ENCODE measurements at regions not wholly inside any gene's neighbourhood (a gene's known extent, or its start where the extent isn't known, plus 50 kb on each side); places are given as distances from the start of the nearest gene placed in this dataset.
A peak's percentile ranks its signal among the peaks of the same experiment; 100 is the strongest.
"Not testable (repeated sequence)": the region's sequence is repeated elsewhere in the genome, so short reads cannot be mapped to it uniquely, and the experiment has no call there.

DNA sequence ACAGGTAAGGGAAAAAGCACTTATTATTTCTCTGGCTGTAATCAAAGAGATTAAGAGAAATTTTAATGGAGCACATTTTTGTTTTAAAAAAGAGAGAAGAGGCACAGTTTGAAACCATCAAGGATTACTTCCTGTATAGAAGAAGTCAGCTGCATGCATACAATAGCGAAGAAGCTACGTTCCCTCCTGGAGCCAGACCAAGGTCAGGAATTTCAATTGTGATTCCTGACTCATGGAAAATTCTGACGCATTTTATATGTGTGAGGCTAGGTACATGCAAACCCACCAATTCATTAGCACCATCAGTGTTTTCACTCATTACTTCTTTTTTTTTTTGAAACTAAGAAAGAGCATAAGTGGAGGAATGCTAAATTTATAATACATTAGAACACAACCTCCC is 232.7 kb upstream of the SGK1 start:
- DNase-seq, result no peak

DNA sequence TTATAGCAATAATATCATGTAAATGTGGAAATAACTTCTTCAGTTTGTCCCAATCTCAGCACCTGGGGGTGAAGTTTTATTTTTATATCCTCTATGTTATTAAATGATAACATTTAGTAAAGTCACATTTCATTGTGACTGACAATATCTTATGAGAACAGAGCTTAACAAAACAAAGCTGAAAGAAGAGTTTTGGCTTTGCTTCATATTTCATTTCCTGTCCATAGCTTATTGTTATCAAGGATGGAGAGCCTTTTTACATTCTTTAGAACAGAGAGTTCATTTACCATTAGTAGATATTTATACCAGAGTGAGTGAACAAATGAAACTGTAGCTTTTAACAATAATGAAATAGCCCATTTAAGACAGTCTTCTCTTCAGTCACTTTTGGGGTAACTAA is 231.9 kb upstream of the SGK1 start:
- no peak for DNase-seq

DNA sequence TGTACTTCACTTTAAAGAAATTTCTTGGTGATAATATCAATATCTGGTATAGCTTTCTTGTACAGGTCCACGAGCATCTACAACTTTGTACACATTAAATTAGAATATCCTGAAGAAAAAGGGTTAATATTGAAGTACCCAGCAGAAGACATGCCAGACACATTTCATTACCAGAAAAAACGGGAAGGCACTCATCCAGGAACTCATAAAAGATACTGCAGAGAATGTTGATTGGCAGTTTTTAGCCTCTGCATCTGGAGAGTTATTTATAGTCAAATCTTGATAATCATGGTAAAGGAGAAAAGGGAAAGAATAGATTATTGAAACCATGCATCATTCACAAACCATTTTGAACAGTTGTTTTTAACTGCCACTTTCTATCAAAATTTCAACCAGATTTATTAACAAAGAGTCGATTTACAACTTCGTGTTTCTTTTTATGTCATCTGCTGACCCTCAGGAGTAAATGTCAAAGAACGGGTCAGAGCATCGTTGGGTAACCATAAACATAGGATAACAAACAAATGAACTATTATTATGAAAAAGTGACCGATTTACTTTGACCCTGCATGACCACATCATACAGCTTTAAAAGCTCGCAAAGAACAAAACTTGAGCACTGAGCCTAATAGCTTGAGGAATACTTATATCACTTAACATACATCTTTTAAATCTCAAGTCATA is 229.2 kb upstream of the SGK1 start:
- no peak for DNase-seq

DNA sequence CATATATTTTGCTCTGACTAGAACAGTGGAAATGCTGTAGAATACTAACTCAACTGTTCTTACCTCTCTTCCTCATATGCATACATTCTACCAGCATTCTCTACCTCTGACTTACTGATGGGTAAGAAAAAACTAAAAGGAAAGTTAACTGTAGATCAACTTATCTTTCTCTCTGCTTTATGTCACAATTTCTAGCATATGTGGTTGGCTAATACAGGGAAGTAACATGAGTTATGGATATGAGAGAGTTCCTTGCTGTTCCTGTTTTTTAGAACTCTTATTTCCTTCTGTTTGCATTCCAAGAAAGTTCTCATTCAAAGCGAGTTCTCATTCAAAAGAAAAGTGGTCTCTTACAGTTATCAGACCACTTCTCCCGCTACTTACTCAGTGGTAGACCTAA is 226.8 kb upstream of the SGK1 start:
- no peak for DNase-seq

DNA sequence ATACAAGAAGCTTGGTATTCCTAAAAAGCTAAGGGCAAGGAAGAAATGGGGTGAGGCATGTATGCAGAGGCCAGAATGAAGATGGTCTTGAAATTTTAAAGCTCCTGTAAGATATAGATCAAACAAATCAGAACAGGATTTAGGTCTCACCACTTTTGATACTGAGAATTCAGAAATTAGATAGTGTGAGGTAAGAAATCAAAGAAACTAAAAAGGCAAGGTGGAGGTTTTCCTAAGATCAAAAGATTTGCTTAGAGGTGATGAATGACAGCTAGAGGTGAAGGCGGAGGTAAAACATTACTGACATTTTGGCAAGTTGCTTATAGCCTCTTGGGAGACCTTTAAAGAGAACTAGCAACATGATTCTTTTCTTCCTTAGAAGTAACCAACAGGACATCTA is 225.2 kb upstream of the SGK1 start:
- no peak for DNase-seq

DNA sequence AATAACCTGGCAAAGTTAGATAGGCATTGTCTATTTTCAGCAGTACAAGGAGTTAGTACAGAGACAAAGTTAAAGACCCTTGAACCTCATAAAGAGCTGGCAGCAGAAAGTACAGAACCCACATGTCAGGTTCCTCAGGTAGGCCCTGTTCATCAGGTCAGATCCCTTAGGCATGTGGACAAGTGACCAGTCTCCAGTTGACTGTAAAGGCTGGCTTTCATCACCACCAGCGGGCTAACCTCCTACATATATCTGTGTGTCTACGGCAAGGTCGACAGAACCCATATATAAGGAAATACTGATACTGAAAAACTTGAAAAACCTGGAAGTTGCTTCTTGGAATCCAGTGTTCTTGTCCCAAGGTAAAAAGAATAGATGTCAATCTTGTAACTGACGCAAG is 223.1 kb upstream of the SGK1 start:
- no peak for DNase-seq

DNA sequence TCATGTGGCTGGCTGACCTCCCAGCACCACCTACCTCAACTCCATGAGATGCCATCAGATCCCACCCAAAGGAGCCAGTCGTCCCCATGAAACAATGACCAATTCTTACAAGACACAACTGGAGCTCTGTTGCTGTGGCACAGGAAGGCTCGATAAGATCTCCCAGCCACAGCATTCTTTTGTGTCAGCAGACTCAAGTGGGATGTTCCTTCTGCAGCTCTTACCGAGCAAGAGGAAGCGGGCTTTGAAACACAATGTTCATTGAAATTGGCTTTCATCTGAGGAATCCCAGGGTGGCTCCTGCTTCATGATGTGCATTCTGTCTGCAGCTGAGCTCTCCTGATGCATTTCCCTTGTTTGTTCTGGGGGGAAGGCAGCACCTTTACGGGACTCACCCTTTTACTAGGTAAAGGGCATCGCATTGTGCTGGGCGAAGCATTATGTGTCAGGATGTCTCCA is 222.0 kb upstream of the SGK1 start:
- DNase-seq, result peak; percentile 52 to 55

DNA sequence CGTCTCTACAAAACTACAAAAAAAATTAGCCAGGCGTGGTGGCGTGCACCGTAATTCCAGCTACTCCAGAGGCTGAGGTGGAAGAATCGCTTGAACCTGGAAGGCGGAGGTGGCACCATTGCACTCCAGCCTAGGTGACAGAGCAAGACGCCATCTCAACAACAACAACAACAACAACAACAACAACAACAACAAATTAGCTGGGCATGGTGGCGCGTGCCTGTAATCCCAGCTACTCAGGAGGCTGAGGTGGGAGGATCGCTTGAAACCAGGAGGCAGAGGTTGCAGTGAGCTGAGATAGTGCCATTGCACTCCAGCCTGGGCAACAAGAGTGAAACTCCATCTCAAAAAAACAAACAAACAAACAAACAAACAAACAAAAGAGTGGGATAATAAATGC is 219.9 kb upstream of the SGK1 start:
- not testable (repeated sequence) for DNase-seq

DNA sequence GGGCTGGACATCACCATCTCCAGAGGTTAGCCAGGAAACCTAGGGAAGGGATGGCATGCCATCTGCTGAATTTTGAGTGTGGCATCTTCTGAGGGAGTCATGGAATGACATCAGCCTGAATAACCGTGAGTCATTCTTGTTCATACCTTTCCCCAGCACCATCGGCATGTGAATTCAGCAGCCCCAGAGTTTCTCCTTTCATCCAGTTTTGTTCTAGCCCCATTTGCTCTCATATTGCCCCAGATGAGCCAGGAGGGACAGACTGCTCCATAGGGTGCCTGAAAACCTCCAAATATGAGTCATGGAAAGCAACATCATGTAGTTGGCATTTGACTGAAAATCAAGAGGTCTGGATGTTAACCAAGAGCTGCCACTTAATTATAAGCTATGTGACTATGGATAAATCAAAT is 219.2 kb upstream of the SGK1 start:
- no peak for DNase-seq

DNA sequence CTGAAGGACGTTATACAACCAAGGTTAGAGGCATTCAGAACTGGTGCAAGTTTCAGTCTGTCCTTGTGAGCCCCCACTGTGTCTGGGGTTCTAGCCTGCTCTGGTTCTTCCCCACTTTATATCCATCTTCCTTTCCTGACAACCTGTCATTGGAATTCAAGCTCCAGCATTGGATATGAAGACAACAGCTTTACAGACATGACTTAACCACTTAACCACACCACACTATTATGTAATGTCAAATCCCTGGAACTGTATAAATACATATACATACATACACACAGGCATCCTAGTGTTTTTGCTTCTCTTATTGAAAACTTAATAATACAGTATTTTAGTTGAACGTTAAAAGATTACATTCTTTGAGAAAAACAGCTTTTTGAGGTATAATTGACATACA is 217.9 kb upstream of the SGK1 start:
- no peak for DNase-seq

DNA sequence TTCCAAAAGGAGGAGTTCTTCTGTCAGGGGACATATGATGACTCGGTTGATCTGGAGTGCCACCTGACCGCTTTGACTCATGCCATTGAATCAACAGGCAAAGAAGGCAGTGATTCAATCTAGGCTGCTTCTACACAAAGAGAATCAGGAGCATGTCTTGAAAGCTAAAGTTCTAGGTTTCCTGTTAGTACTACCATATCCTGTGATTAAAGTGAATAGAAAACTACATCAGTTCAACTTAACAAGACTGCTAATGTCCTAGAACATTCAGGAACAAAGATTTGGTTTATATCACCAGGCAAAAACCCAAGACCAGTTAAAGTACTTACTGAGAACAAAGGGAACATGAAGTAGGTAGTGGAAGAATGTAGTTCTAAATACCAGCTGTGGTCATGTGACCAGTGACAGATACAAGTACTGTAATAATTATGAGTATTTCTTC is 216.8 kb upstream of the SGK1 start:
- DNase-seq, result no peak

DNA sequence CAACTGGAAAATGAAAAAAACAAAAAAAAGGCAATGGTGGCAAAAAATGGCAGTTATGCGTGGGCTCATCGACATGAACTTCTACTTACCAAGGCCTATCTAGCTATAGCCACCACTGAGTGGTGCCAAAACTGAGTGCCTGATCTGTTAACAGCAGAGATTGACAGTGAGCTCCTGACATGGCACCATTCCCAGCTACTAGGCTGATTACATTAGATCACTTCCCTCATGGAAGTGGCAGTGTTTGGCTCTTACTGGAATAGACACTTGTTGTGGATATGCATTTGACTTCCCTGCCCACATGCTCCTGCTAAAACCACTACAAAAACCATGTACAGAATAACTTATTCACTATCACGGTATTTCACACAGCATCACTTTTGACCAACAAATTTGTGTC is 216.1 kb upstream of the SGK1 start:
- no peak for DNase-seq

DNA sequence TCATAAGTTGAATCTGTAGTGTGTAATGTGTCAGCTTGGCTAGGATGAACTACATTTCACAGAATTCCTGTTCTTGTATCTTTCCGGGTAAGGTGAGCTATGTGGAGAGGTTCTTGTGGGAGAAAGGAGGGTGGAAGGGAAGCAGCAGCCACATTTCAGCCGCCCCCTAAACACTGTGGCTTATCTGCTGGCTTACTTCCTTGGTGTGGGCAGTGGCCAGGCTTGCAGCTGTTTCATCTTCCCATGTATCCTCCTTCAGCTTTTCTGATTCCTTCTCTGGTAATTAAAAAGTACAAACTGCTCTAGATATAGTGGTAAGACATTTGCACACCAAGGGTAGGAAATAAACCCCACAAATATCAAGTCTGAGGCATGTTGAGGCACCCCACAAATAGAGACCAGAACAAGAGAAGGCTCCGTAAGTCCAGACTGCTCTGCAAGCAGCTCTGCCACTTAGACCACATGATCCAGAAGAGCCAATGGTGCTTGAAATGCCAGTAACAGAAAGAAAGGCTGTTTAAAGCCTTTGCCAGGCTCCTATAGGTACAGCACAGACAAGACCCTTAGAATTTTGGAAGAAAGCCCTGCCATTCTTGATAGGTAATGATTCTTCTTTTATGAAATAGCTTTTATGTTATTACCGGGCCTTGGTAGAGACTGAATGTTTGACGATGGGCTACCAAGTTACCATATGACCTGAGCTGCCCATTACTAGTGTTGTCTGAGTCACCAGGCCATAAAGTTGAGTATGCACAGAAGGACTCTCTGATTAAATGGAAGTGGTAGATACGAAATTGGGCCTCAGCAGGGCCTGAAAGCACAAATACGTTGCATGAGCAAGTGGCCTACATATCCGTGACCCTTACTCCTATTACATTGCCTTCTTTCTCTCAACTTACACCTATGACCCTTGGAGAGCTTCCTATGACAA is 215.0 kb upstream of the SGK1 start:
- DNase-seq, result peak in 1 of 2 donors; percentile 29

DNA sequence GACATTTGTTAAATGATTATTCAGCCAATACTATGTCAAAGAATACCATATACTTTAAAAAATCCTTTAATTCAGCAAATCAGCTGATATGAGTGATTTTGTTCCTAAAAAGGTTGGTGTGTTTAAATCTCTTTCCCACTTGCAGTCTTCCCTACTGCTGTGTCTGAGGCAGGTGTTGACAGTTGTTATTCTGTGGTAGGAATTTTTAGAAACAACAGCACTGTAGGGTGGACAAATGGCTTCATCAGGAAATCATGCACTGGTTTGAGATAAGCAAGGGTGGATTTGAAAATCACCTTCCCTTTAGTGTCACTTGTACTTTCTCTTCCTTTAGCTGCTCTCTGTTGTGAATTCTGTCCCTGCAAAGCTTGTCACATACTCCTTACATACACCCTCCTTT is 213.7 kb upstream of the SGK1 start:
- no peak for DNase-seq

DNA sequence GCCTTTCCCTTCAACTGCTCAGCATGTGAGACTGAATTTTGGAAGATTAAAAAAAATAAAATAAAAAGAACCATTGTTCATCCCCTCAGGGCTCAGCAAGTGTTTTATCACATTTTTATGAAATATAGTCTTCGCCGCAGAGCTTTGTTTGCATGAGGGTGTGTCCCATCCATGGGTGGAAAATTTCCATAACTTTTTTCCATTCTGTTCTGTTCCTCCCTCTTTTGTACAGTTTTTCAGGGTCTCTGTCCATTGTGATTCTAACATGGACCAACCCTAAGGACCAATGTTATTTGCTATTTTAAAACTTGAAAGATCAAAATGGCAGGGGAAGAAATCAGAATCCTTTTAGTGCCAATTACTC is 213.3 kb upstream of the SGK1 start:
- DNase-seq, result no peak

DNA sequence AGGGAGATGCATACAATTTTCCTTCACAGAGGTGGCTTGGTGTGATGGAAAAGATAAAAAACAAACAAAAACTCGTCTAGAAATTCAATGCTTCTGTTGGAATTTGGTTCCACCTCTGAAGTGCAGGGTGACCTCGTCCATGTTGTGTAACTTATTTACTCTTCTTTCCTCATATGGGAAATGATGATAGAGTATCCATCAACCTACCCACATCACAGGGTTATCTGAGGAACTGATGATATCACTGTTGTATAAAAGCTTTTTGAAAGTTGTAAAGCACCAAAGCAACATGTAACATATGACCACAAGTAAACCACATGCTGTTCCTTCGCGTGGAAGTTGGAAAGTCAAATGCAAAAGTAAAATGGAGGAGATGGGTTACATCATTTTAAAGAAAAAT is 212.0 kb upstream of the SGK1 start:
- no peak for DNase-seq

DNA sequence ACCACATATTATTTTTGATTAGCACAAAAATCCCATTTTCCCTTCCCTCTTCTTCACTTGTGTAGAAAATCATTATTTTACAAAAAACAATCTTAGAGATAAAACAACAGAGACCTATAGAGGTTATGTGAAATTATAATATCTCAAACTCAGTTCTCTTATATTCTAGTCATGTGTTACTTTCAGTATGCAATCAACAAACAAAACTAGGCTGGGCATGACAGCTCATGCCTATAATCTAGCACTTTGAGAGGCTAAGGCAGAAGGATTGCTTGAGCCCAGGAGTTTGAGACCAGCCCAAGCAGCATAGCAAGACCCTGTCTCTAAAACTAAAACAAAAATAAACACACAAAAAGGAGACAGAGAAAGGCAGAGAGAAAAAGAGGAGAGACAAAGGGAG is 211.4 kb upstream of the SGK1 start:
- no peak for DNase-seq

DNA sequence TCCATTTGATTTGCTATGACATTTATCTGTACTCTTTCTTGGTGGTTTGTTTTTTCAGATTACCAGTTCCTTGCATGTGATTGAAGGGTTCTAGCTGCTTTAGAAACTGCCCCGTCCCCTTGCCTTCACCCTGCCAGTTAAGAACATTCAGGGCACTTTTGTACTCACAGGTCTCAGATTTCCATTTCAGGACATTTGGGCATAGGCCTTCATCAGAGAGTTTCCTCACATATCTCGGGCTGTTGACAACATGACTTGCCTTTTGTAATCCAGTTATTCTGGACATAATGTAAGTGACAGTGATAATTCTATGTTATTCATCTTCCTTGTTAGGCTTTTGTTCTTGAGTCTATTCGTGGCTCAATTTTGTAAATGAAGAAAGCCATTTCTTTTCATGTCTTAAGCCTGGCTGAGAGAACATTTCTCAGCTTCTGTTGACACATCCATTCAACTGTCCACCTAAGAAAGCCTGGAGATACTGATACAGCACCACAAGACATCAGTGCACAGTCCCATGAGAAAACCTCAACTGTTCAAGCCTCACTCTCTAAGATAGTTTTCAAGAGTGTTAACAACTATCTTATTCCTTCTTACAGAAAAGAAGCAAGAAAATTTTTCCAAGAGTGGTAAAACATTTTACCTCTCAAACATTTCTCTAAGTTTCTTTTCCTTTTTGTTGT is 209.3 kb upstream of the SGK1 start:
- DNase-seq, result no peak

DNA sequence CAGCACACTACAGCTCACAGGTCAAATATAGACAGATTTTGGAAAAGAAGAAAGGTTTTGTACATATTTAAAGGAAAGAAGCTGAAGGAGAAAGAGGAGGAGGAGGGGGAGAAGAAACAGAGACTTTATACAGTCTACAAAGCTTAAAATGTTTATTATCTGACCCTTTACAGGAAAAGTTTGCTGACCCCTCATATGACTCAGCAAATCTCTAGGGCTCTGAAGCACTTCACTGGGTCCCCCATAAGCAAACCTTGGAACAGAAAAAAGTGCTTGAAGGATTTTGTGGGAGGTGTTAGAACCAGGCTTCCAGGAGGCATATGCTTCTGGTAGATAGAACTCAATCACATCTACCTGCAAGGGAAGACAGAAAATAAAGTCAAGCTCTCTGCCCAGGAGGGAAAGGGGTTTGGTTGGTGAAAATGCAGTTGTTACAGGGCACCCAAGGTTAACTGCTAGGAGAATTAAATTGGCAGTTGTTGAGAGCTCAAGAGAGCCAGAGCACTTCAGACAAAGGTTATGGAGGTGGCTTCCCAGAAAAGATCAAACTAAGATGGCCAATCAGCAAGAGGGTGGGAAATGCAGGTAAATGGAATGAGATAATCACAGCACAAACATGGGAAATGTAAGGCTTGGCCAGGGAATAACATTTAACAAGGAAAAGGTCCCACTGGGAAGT is 207.4 kb upstream of the SGK1 start:
- DNase-seq, result no peak

DNA sequence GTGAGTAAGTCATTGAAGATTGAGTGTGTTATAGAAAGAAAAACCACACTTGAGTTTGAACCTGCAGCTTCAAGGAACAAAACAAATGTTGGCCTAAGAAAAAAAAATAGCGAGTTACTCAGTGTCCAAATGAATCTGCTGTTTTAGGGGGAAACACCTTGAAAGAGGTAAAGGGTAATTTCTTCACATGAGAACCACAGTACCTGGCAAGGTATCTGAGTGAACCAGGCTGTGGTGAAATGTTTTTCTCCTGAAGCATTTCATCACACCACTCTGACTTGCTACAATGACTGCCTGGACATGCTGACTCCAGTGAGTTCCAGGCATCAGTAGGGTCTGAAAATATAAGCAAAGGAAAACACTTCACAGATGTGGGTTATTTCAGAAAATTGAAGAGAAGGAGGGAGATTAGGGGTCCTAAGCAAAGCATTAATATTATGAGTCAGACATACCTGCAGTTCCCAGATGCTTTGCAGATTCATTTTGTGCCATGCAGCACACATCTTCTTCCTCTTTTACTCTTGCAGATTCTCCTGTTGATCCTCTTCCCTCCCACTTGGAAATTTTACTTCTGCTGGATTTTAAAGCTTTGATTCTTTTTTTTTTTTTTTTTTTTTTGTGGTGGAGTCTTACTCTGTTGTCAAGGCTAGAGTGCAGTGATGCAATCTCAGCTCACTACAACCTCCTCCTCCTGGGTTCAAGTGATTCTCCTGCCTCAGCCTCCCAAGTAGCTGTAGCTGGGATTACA is 206.2 kb upstream of the SGK1 start:
- DNase-seq, result no peak

DNA sequence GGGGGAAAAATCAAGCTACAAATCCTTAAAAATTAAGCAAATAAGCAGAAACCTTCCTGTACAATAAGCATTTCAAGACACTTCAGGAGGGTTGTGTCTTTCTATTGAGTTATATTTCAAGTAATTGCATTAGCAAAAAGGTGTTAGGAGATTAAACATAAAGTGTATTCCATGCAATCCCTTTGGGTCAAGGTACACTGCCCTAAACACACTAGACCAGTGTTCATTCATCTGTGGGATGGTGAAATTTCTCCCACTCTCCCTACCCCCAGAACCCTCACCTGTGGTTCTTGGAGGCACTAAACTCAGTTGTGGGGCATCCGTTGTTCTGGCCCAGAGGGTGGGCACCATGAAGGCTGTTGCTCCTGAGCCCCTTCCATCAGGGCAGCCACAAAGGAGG is 205.1 kb upstream of the SGK1 start:
- no peak for DNase-seq

DNA sequence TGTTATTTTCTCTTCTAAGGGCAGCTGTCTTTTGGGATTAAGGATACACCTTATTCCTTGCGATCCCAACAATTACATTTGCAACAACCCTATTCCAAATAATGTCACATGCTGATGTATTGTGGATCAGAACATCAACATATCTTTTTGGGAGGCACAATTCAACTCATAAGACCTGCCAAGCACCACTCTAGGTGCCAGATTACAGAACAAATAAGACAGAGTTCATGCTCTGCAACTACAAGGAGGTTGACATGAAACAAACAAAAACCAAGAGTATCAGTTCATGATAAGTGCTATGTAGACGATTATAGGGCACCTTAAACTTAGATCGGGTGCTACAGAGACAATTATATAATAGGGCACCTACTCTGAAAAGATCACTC is 203.2 kb upstream of the SGK1 start:
- no peak for DNase-seq

Data from hippocampal formation (tissue), 2 donors.